HL-60 (cell line): ENCODE measurements at regions not wholly inside any gene's neighbourhood (a gene's known extent, or its start where the extent isn't known, plus 50 kb on each side); places are given as distances from the start of the nearest gene placed in this dataset.
"Not testable (repeated sequence)": the region's sequence is repeated elsewhere in the genome, so short reads cannot be mapped to it uniquely, and the experiment has no call there.

Source experiments
- DNase-seq, 2 experiments: peaks; one replicate each; pipeline ENCODE4 v3.0.0-alpha.2; 2010 to 2020; ENCODE audit warnings: low read depth in 1 of 2, low spot score in 1 of 2
- H3K27ac ChIP-seq: fragments of 250-450 bp; sonication (Bioruptor Pico); replicated peaks from 2 replicates; pipeline ENCODE4 v1.5.1; 2020; ENCODE audit warnings: mild to moderate bottlenecking, moderate library complexity
- H3K27me3 ChIP-seq: fragments of 250-450 bp; sonication (Bioruptor Pico); 2 replicates; pipeline ENCODE4 v1.5.1; 2021; ENCODE audit warnings: mild to moderate bottlenecking, moderate library complexity; ENCODE audit not compliant: insufficient read depth, poor library complexity, severe bottlenecking
- H3K4me3 ChIP-seq: replicated peaks from 2 replicates; pipeline ENCODE4 v1.5.1; 2011; ENCODE audit warnings: mild to moderate bottlenecking, control low read depth, low read length; ENCODE audit not compliant: insufficient read depth
- CTCF ChIP-seq: IDR thresholded peaks from one replicate; pipeline ENCODE4 v1.5.1; 2011; ENCODE audit warnings: low read length, control low read depth, inconsistent platforms; ENCODE audit not compliant: insufficient read depth
- GABPA ChIP-seq: IDR thresholded peaks from 2 replicates; pipeline ENCODE4 v1.6.1; 2012; ENCODE audit warnings: low read depth
- POLR2AphosphoS5 ChIP-seq: IDR thresholded peaks from 2 replicates; pipeline ENCODE4 v1.6.1; 2012; ENCODE audit warnings: low read depth
- REST ChIP-seq: IDR thresholded peaks from 2 replicates; pipeline ENCODE4 v1.6.1; 2012; ENCODE audit warnings: low read depth; ENCODE audit not compliant: insufficient replicate concordance
- SPI1 ChIP-seq: IDR thresholded peaks from 2 replicates; pipeline ENCODE4 v1.6.1; 2012; ENCODE audit warnings: low read depth, mild to moderate bottlenecking, borderline replicate concordance

DNA sequence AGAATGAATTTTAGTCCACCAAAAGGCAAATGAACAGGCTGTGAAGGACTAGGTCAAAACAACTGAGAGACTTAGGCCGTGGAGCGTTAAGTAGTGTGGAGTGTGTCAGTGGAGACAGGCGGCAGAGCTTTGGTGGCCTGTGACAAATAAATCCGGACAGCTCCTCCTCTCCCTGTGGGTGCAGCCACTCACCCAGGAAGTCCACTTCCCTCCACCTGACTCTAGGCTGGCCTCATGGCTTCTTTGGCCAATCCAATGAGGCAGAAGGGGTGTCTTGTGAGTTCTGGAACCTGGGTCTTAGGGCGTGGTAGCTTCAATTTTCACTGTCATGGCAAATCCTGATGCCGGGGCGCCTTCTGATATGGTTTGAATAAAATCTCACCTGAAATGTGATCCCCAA is 180.9 kb upstream of the C14orf180 start:
- DNase-seq = no peak
- Histone ChIP-seq H3K4me3 (no peak overlapping the region), H3K27me3 (peaks cover 2% of the 10 kb centered on the region), H3K27ac (no peak overlapping the region)
- TF ChIP-seq CTCF = no peak

DNA sequence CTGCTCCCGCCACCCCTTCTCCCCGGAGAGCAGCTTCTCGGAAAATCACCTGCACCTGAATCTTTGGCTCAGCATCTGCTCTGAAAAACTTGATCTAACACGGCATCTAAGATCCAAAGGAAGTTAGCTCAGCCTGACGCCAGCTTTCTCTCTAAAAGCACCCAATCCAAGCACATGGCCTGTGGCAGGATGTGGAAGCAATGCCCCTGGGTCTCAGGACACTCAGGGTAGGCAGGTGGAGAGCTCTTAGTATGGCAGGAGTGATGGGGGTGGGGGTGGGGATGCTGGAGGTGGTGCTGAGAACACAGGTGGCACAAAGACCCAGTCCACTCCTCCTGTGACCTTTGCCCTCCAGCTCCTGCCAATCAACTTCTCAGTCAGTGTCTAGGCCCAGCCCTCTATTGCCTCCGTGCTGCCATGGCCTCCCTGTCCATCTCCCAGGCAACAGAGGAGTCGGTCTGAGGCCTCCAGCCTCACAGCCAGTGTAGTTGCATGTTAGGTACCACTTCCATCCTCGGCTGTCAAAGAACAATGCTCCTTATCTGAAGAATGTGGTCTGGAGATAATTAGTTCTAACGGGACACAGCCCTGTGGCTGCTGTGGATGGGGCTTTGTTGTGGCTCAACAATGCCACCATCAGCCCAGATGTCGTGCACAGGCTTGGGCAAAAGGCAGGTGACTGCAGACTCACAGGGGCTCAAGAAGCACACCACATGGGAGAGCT is 180.0 kb upstream of the C14orf180 start:
- TF ChIP-seq GABPA (no peak), SPI1 (no peak), REST (no peak), POLR2AphosphoS5 (no peak), CTCF (no peak)
- H3K27ac ChIP-seq = no peak overlapping the region
- no peak for DNase-seq

GRCh38 chr14:104400355-104400754 is 179.2 kb upstream of the C14orf180 start:
- DNase-seq = no peak
- Histone ChIP-seq H3K27me3 (no peaks in the 10 kb centered on the region), H3K4me3 (no peak overlapping the region), H3K27ac (no peak overlapping the region)
- TF ChIP-seq CTCF (no peak), REST (no peak), GABPA (no peak), SPI1 (no peak), POLR2AphosphoS5 (no peak)

More for the DNA sequence above, 180.0 kb upstream of the C14orf180 start:
- H3K4me3 ChIP-seq = no peak overlapping the region
- H3K27me3 ChIP-seq = peaks cover 2% of the 10 kb centered on the region

DNA sequence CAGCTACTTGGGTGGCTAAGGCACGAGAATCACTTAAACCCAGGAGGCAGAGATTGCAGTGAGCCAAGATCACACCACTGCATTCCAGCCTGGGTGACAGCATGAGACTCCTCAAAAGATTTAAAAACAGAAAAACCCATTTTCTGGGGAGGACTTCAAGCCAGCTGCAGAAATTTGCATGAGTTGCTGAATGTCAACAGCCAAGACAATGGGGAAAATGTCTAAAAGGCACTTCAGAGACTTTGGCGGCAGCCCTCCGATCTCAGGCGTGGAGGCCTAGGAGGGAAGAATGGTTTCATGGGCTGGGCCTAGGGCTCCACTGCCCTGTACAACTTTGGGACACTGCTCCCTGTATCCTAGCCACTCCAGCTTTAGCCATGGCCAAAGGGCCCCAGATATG is 177.8 kb upstream of the C14orf180 start:
- no peak overlapping the region for H3K27ac ChIP-seq
- H3K4me3 ChIP-seq = no peak overlapping the region
- TF ChIP-seq SPI1 (no peak), POLR2AphosphoS5 (no peak), REST (no peak), GABPA (no peak), CTCF (no peak)
- DNase-seq = no peak
- no peaks in the 10 kb centered on the region for H3K27me3 ChIP-seq

- H3K27ac ChIP-seq = not testable (repeated sequence)
These were observed 177.3 kb upstream of the C14orf180 start for GRCh38 chr14:104402303-104402702.

More at GRCh38 chr14:104402303-104402702, 177.3 kb upstream of the C14orf180 start:
- not testable (repeated sequence) for H3K27me3 ChIP-seq, DNase-seq, H3K4me3 ChIP-seq
